Inflammatory macrophage (primary cell): ENCODE measurements at regions not wholly inside any gene's neighbourhood (a gene's known extent, or its start where the extent isn't known, plus 50 kb on each side); places are given as distances from the start of the nearest gene placed in this dataset.

ENCODE experiments used
- DNase-seq, 2 donors: peaks; one replicate each; pipeline ENCODE4 v3.0.0-alpha.2; 2020 to 2022

DNA sequence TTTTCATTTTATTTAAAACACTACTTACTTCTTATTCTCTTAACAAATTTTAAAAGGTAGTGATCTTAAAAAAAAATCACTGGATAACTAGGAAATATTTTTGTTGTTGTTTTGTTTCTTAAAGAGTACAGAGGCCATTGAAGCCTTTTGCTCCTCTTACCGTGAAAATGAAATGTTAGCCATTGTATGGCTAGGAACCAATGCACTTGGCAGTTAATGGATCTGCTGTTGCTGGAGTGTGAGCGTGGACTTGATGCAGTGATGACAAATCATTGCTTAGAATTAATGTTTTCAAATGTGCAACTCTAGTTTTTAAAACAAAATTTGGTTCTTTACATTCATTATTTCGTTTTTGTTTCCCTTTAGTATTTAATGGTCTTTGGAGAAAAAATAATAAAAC lies 162.3 kb downstream of the HAUS1 start:
- no peak for DNase-seq

- DNase-seq, result no peak
Measured at GRCh38 chr18:46268671-46269070, 164.5 kb downstream of the HAUS1 start.

DNA sequence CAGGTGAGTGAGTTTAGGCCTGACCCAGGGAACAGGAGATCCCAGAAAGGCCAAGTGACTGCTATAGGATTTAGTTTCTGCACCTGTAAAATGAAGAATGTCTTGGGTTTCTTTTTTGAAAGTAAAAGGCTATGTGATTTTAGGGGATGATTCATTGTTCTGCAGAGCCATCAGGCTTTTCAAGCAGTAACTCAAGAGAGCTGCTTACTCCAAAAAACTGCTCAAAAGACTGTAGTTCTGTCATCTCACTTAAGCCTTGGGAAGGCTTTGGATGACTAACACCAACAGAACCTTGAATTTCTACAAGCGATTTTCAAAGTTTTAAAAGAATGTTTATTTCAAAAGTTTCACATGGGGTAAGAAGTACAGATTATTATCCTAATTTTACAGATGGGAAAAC lies 165.1 kb downstream of the HAUS1 start:
- no peak for DNase-seq

- DNase-seq, result no peak
Measured at GRCh38 chr18:46271488-46271887, 167.3 kb downstream of the HAUS1 start.

- no peak for DNase-seq
Measured at GRCh38 chr18:46273861-46274260, 169.7 kb downstream of the HAUS1 start.

- DNase-seq, result no peak
Measured at GRCh38 chr18:46274266-46274665, 170.1 kb downstream of the HAUS1 start.

GRCh38 chr18:46275370-46275769 lies 171.2 kb downstream of the HAUS1 start:
- DNase-seq, result no peak

GRCh38 chr18:46276748-46277147 lies 172.6 kb downstream of the HAUS1 start:
- DNase-seq, result no peak

- DNase-seq, result no peak
Measured at GRCh38 chr18:46278481-46279465, 174.6 kb downstream of the HAUS1 start.

- no peak for DNase-seq
Measured at GRCh38 chr18:46279673-46280072, 175.5 kb downstream of the HAUS1 start.

- peak; percentile 67 to 71 for DNase-seq
Measured at GRCh38 chr18:46281185-46282176, 177.3 kb downstream of the HAUS1 start.

GRCh38 chr18:46282177-46282570 lies 178.0 kb downstream of the HAUS1 start:
- no peak for DNase-seq

- no peak for DNase-seq
Measured at GRCh38 chr18:46282646-46283045, 178.5 kb downstream of the HAUS1 start.

GRCh38 chr18:46283268-46283667 lies 179.1 kb downstream of the HAUS1 start:
- no peak for DNase-seq

DNA sequence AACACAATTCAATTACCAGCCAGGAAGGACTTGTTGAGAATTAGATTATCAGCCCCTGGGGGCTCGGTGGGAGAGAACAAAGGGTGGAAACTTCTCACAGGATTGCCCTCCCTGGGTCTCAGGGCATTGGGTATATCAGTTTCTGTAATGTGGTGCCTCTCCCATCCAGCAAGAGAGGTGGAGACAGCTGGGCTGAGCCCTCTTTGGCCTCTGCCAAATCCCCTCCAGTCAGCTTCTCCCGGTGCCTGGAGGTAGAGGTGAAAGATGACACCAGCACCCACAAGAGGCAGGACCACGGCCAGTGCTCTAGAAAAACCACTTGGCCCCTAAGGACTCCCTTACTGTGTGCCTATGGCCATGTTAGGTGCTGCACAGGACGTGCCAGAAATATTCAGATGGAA lies 179.7 kb downstream of the HAUS1 start:
- DNase-seq, result no peak

- no peak for DNase-seq
Measured at GRCh38 chr18:46289463-46289862, 185.3 kb downstream of the HAUS1 start.

GRCh38 chr18:46289931-46290330 lies 185.7 kb downstream of the HAUS1 start:
- DNase-seq, result no peak

GRCh38 chr18:46290440-46291020 lies 186.3 kb downstream of the HAUS1 start:
- DNase-seq, result no peak

GRCh38 chr18:46291149-46291548 lies 187.0 kb downstream of the HAUS1 start:
- peak; percentile 39 to 59 for DNase-seq

DNA sequence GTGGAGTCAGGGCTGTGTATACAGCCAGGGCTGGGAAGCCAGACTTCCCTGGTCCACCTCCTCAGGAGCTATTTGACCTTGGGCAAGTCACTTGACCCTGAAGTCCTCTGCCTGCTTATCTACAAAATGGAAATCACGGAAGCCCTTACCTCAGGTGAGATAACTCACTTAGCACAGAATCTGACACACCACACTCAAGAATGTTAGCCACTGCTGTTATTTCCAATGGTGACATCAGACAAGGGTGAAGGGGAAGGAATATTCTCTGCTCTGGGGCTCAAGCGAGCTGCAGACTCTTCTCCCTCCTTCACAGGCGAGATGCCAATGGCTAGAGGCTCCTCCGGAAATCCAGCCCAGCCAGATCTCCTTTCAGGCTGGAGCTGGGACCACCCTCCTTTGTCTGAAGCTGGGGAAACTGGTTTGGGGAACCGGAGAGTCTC lies 189.6 kb downstream of the HAUS1 start:
- no peak for DNase-seq

DNA sequence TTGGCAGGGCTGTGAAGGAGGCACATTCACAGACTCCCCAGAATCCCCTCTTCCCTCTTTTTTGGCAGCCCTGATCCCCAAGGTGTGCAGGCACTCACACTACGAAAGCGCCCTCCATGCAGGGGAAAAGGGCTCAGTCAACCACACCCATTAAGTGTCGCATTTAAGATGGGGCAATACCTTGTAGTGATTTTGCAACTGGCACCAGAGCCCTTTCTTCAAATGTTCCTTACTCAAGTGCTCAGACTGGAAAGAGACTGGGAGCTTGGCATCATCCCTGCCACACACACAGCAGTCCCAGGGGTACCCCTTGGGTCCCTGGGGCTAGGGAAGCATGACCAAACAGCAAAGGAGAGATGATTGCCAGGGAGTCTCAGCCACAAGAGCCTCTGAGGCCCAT lies 190.1 kb downstream of the HAUS1 start:
- DNase-seq, result peak in 1 of 2 donors; percentile 61

- no peak for DNase-seq
Measured at GRCh38 chr18:46294751-46295150, 190.6 kb downstream of the HAUS1 start.

- no peak for DNase-seq
Measured at GRCh38 chr18:46295416-46295815, 191.2 kb downstream of the HAUS1 start.
